ENCODE measurements at regions not wholly inside any gene's neighbourhood (a gene's known extent, or its start where the extent isn't known, plus 50 kb on each side); places are given as distances from the start of the nearest gene placed in this dataset.

- no peak for DNase-seq
- Histone ChIP-seq H4K20me1 (ENCODE audit: insufficient read depth, low read length) (no peaks in the 10 kb centered on the region), H3K9me2 (replicated peaks; ENCODE audit: insufficient read depth, low read length) (no peaks in the 10 kb centered on the region), H3K9me3 (replicated peaks; ENCODE audit: insufficient read depth, low read length) (no peaks in the 10 kb centered on the region), H3K27ac (ENCODE audit: low read length) (no peak overlapping the region), H3K36me3 (replicated peaks; ENCODE audit: insufficient read depth, low read length) (no peaks in the 10 kb centered on the region), H2AFZ (ENCODE audit: low read length) (no peak overlapping the region), H3K9ac (ENCODE audit: low read length) (no peak overlapping the region), H3F3A (ENCODE audit: insufficient read depth, low read length) (no peaks in the 10 kb centered on the region), H3K4me2 (ENCODE audit: low read depth, low read length) (no peak overlapping the region), H3K27me3 (replicated peaks; ENCODE audit: insufficient read depth, low read length) (peaks cover 62% of the 10 kb centered on the region), H3K4me1 (ENCODE audit: low read length) (no peaks in the 10 kb centered on the region), H3K79me2 (ENCODE audit: low read length) (no peaks in the 10 kb centered on the region), H3K4me3 (ENCODE audit: low read length) (no peak overlapping the region)
- TF ChIP-seq EZH2 (optimal IDR thresholded peaks at IDR 0.05; ENCODE audit: low read depth, low read length), result no peak
- no peak for TF ChIP-seq EZH2phosphoT487 (IDR thresholded peaks at IDR 0.05; ENCODE audit: low read length)
- no peak for TF ChIP-seq CTCF (IDR thresholded peaks at IDR 0.05; ENCODE audit: low read length)
Measured at GRCh38 chr16:86990451-86990850, 326.7 kb downstream of the C16orf95 start.

GRCh38 chr16:86991679-86992078 lies 325.5 kb downstream of the C16orf95 start:
- H3F3A ChIP-seq (ENCODE audit: insufficient read depth, low read length), result no peaks in the 10 kb centered on the region
- no peaks in the 10 kb centered on the region for H3K36me3 ChIP-seq (replicated peaks; ENCODE audit: insufficient read depth, low read length)
- no peaks in the 10 kb centered on the region for H3K4me1 ChIP-seq (ENCODE audit: low read length)
- no peak overlapping the region for H3K27ac ChIP-seq (ENCODE audit: low read length)
- H2AFZ ChIP-seq (ENCODE audit: low read length), result no peak overlapping the region
- no peak overlapping the region for H3K4me2 ChIP-seq (ENCODE audit: low read depth, low read length)
- peaks cover 75% of the 10 kb centered on the region for H3K27me3 ChIP-seq (replicated peaks; ENCODE audit: insufficient read depth, low read length)
- no peaks in the 10 kb centered on the region for H4K20me1 ChIP-seq (ENCODE audit: insufficient read depth, low read length)
- H3K79me2 ChIP-seq (ENCODE audit: low read length), result no peaks in the 10 kb centered on the region
- TF ChIP-seq CTCF (IDR thresholded peaks at IDR 0.05; ENCODE audit: low read length) (no peak), EZH2phosphoT487 (IDR thresholded peaks at IDR 0.05; ENCODE audit: low read length) (no peak), EZH2 (optimal IDR thresholded peaks at IDR 0.05; ENCODE audit: low read depth, low read length) (no peak)
- no peaks in the 10 kb centered on the region for H3K9me3 ChIP-seq (replicated peaks; ENCODE audit: insufficient read depth, low read length)
- no peaks in the 10 kb centered on the region for H3K9me2 ChIP-seq (replicated peaks; ENCODE audit: insufficient read depth, low read length)
- H3K9ac ChIP-seq (ENCODE audit: low read length), result no peak overlapping the region
- H3K4me3 ChIP-seq (ENCODE audit: low read length), result no peak overlapping the region
- DNase-seq, result no peak

- H3K27me3 ChIP-seq (replicated peaks; ENCODE audit: insufficient read depth, low read length), result peaks cover 83% of the 10 kb centered on the region
Measured at GRCh38 chr16:86992587-86992986, 324.6 kb downstream of the C16orf95 start.

More at GRCh38 chr16:86992587-86992986, 324.6 kb downstream of the C16orf95 start:
- Histone ChIP-seq H2AFZ (ENCODE audit: low read length) (no peak overlapping the region), H3K4me1 (ENCODE audit: low read length) (no peaks in the 10 kb centered on the region), H4K20me1 (ENCODE audit: insufficient read depth, low read length) (no peaks in the 10 kb centered on the region), H3F3A (ENCODE audit: insufficient read depth, low read length) (no peaks in the 10 kb centered on the region), H3K9me2 (replicated peaks; ENCODE audit: insufficient read depth, low read length) (no peaks in the 10 kb centered on the region), H3K9me3 (replicated peaks; ENCODE audit: insufficient read depth, low read length) (no peaks in the 10 kb centered on the region), H3K4me3 (ENCODE audit: low read length) (no peak overlapping the region), H3K36me3 (replicated peaks; ENCODE audit: insufficient read depth, low read length) (no peaks in the 10 kb centered on the region), H3K9ac (ENCODE audit: low read length) (no peak overlapping the region), H3K4me2 (ENCODE audit: low read depth, low read length) (no peak overlapping the region), H3K79me2 (ENCODE audit: low read length) (no peaks in the 10 kb centered on the region), H3K27ac (ENCODE audit: low read length) (no peak overlapping the region)
- TF ChIP-seq CTCF (IDR thresholded peaks at IDR 0.05; ENCODE audit: low read length) (no peak), EZH2 (optimal IDR thresholded peaks at IDR 0.05; ENCODE audit: low read depth, low read length) (no peak)
- DNase-seq, result no peak
